IPS-20b (cell line): ENCODE measurements at regions not wholly inside any gene's neighbourhood (a gene's known extent, or its start where the extent isn't known, plus 50 kb on each side); places are given as distances from the start of the nearest gene placed in this dataset.

Experiments
- H3K27ac ChIP-seq: one replicate; pipeline ENCODE4 v1.5.1; 2013; ENCODE audit warnings: low read length
- H3K27me3 ChIP-seq: 2 replicates; pipeline ENCODE4 v1.6.1; 2013; ENCODE audit warnings: mild to moderate bottlenecking, low read length, inconsistent platforms; ENCODE audit not compliant: insufficient read depth
- H3K36me3 ChIP-seq: 2 replicates; pipeline ENCODE4 v1.6.1; 2013; ENCODE audit warnings: low read depth, mild to moderate bottlenecking, inconsistent platforms, low read length, moderate library complexity; ENCODE audit not compliant: insufficient read depth
- H3K4me1 ChIP-seq: 2 replicates; pipeline ENCODE4 v1.6.1; 2013; ENCODE audit warnings: mild to moderate bottlenecking, control low read depth, inconsistent platforms, low read length, moderate library complexity; ENCODE audit not compliant: insufficient read depth
- H3K4me3 ChIP-seq: 2 replicates; pipeline ENCODE4 v1.5.1; 2013; ENCODE audit warnings: mild to moderate bottlenecking, low read length, inconsistent platforms
- H3K9ac ChIP-seq: 2 replicates; pipeline ENCODE4 v1.6.1; 2013; ENCODE audit warnings: low read depth, mild to moderate bottlenecking, inconsistent platforms, low read length, moderate library complexity
- H3K9me3 ChIP-seq: 2 replicates; pipeline ENCODE4 v1.6.1; 2013; ENCODE audit warnings: mild to moderate bottlenecking, low read depth, low read length, inconsistent platforms; ENCODE audit not compliant: insufficient read depth

DNA sequence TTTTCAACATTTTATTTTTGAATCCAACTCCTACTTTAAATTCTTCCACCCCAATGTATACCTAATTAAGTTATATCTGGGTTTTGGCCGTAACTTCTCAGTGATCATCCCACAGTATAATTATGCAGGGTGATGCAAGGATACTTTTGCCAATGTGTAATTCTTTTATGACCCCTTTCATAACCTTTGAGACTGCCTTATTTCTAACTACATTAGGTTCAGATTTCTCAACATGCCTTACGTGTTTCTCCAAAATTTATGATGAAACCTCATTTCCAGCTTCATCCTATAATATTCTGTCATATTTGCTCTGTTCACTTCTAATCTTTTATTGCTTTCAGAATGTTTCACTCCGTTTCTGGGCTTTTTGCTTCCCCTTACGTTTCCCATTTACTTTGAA is 1229.6 kb upstream of the ALCAM start:
- Histone ChIP-seq H3K27me3 (no peaks in the 10 kb centered on the region), H3K27ac (no peak overlapping the region), H3K4me1 (no peaks in the 10 kb centered on the region), H3K4me3 (no peak overlapping the region), H3K36me3 (no peaks in the 10 kb centered on the region), H3K9me3 (no peaks in the 10 kb centered on the region), H3K9ac (no peak overlapping the region)

DNA sequence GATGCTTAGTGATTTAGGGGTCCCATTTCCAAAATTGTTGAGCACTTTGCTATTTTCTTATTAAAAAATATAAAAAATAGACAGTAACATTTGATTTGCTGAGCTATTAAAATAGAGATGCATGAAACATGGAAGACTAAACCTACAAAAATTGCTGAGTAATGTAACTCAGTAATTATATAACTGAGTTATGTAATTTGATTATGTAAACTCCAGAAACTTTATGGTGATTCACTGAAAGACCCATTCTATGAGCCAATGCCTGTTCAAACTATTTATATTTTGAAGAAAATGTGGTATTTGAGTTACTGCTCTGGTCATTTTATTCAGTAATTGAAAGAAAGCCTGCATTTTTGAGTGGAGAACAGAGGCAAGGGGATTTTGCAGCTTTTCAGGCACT is 1221.5 kb upstream of the ALCAM start:
- no peaks in the 10 kb centered on the region for H3K9me3 ChIP-seq
- no peak overlapping the region for H3K4me3 ChIP-seq
- H3K4me1 ChIP-seq: no peaks in the 10 kb centered on the region
- no peak overlapping the region for H3K9ac ChIP-seq
- H3K27me3 ChIP-seq: no peaks in the 10 kb centered on the region
- no peaks in the 10 kb centered on the region for H3K36me3 ChIP-seq
- no peak overlapping the region for H3K27ac ChIP-seq

DNA sequence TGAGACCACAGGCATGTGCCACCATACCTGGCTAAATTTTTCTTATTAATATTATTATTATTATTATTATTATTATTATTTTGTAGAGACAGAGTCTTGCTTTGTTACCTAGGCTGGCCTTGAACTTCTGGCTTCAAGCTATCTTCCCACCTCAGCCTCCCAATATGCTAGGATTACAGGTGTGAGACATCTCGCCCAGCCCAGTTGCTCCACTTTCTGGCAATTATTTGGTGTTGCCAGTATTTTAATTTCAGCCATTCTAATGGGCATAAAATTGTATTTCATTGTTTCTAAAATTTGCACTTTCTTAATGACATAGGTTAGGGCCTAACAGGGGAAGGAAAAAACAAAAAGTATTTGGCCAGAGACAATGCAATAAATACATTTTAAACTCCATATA is 1217.6 kb upstream of the ALCAM start:
- Histone ChIP-seq H3K9me3 (no peaks in the 10 kb centered on the region), H3K36me3 (no peaks in the 10 kb centered on the region), H3K27me3 (no peaks in the 10 kb centered on the region), H3K4me1 (no peaks in the 10 kb centered on the region), H3K4me3 (no peak overlapping the region), H3K9ac (no peak overlapping the region), H3K27ac (no peak overlapping the region)

- H3K4me1 ChIP-seq: no peaks in the 10 kb centered on the region
- no peaks in the 10 kb centered on the region for H3K36me3 ChIP-seq
- H3K9me3 ChIP-seq: no peaks in the 10 kb centered on the region
- H3K27me3 ChIP-seq: no peaks in the 10 kb centered on the region
- no peak overlapping the region for H3K9ac ChIP-seq
- H3K4me3 ChIP-seq: no peak overlapping the region
- H3K27ac ChIP-seq: no peak overlapping the region
These were observed 1216.0 kb upstream of the ALCAM start for GRCh38 chr3:104150724-104151123.

DNA sequence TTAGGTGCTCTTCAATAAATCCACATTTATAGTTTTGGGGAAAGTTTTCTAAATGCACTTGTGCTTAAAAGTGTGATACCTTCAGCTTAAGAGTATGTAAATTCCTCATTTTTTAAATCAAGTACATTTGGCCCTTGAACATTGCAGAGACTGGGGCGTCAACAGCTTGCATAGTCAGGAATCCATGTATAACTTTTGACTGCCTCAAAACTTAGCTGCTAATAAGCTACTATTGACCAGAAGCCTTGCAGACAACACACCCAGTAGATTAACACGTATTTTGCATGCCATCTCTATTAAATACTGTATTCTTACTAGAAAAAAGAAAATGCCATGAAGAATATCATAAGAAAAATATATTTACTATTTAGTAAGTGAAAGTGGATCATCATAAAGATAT is 1211.8 kb upstream of the ALCAM start:
- Histone ChIP-seq H3K9me3 (no peaks in the 10 kb centered on the region), H3K4me1 (peaks cover 6% of the 10 kb centered on the region; the same call in 1 of the 2 replicates), H3K36me3 (no peaks in the 10 kb centered on the region), H3K27me3 (no peaks in the 10 kb centered on the region), H3K4me3 (no peak overlapping the region), H3K27ac (no peak overlapping the region), H3K9ac (no peak overlapping the region)

DNA sequence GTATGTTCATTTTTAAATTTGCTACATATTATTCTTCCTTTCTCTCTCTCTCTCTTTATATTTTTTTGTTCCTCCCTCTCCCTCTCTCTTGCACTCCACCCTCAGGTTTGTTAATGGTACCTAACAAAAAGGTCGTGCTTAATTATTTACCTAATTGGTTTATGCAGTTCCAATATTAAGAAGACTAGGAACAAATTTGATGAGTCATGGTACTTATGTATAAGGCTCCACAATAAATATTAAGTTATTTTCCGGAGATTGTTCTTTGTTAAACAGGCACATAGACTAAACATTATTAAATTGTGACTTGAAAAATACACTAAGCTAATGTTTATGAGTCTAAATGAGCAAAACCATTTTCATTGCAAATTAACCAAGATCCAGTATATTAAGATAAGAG is 1200.8 kb upstream of the ALCAM start:
- no peaks in the 10 kb centered on the region for H3K27me3 ChIP-seq
- no peak overlapping the region for H3K27ac ChIP-seq
- peaks cover 36% of the 10 kb centered on the region for H3K9me3 ChIP-seq
- no peak overlapping the region for H3K4me3 ChIP-seq
- H3K4me1 ChIP-seq: no peaks in the 10 kb centered on the region
- no peaks in the 10 kb centered on the region for H3K36me3 ChIP-seq
- no peak overlapping the region for H3K9ac ChIP-seq

DNA sequence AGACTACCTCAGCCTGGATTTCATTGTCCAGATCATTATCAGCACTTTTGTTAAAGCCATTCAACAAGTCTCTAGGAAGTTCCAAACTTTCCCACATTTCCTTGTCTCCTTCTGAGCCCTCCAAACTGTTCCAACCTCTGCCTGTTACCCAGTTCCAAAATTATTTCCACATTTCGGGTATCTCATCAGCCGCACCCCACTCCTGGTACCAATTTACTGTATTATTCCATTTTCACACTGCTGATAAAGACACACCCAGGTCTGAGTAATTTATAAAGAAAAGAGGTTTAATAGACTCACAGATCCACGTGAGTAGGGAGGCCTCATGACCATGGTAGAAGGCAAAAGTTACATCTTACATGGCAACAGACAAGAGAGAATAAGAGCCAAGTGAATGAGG is 1198.3 kb upstream of the ALCAM start:
- H3K27me3 ChIP-seq: no peaks in the 10 kb centered on the region
- no peak overlapping the region for H3K27ac ChIP-seq
- H3K4me3 ChIP-seq: no peak overlapping the region
- H3K36me3 ChIP-seq: no peaks in the 10 kb centered on the region
- no peaks in the 10 kb centered on the region for H3K4me1 ChIP-seq
- no peak overlapping the region for H3K9ac ChIP-seq
- peaks cover 36% of the 10 kb centered on the region for H3K9me3 ChIP-seq

DNA sequence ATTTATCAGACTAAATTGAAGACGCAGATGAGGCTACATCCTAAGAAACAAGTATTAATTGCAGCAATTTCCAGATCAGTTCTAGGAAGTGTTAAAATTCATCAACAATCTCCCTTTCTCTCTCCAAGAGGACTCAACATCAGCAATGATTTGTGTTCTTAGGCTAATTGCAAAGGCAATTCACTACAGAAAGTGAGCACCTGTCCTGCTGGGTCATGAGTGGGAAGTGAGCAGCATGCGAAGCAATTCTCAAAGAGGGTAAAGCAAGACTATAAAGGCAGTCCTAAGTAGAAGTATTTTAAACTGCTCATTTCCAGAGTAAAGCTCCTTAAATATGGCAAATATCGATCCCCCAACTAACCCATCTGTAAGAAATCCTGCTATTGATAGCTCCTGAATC is 1191.0 kb upstream of the ALCAM start:
- H3K4me3 ChIP-seq: no peak overlapping the region
- H3K4me1 ChIP-seq: peaks cover 5% of the 10 kb centered on the region; the same call in 1 of the 2 replicates
- H3K27me3 ChIP-seq: no peaks in the 10 kb centered on the region
- no peaks in the 10 kb centered on the region for H3K36me3 ChIP-seq
- H3K27ac ChIP-seq: no peak overlapping the region
- no peak overlapping the region for H3K9ac ChIP-seq
- H3K9me3 ChIP-seq: no peaks in the 10 kb centered on the region

- H3K27me3 ChIP-seq: no peaks in the 10 kb centered on the region
- no peak overlapping the region for H3K27ac ChIP-seq
- H3K4me3 ChIP-seq: no peak overlapping the region
- H3K9me3 ChIP-seq: no peaks in the 10 kb centered on the region
- no peaks in the 10 kb centered on the region for H3K36me3 ChIP-seq
- peaks cover 5% of the 10 kb centered on the region; the same call in 1 of the 2 replicates for H3K4me1 ChIP-seq
- H3K9ac ChIP-seq: no peak overlapping the region
These were observed 1190.0 kb upstream of the ALCAM start for GRCh38 chr3:104176706-104177105.

- Histone ChIP-seq H3K4me1 (peaks cover 5% of the 10 kb centered on the region; the same call in 1 of the 2 replicates), H3K27ac (no peak overlapping the region), H3K9me3 (no peaks in the 10 kb centered on the region), H3K36me3 (no peaks in the 10 kb centered on the region), H3K27me3 (no peaks in the 10 kb centered on the region), H3K4me3 (no peak overlapping the region), H3K9ac (no peak overlapping the region)
These were observed 1188.0 kb upstream of the ALCAM start for GRCh38 chr3:104178680-104179079.

DNA sequence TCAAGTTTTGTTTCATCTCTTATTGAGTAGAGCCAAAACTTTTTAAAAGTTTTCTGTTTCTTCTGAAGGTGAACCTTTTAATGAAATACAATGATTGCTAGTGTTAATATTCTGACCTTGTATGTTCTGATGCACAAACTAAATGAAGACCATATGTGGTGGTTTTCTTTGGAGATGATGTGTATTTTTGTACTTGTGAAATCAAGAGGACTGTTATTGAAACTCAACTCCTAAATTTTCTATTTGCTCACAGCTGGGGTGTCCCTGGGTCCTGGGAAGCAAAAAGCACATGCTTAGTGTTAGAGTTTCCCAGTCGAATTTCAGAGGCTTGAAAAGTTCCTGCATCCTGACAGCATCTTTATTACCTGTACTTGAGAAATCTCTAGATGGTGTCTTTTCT is 1185.8 kb upstream of the ALCAM start:
- Histone ChIP-seq H3K9me3 (no peaks in the 10 kb centered on the region), H3K27ac (no peak overlapping the region), H3K4me1 (peaks cover 4% of the 10 kb centered on the region; the same call in 1 of the 2 replicates), H3K9ac (no peak overlapping the region), H3K4me3 (no peak overlapping the region), H3K27me3 (no peaks in the 10 kb centered on the region), H3K36me3 (no peaks in the 10 kb centered on the region)

DNA sequence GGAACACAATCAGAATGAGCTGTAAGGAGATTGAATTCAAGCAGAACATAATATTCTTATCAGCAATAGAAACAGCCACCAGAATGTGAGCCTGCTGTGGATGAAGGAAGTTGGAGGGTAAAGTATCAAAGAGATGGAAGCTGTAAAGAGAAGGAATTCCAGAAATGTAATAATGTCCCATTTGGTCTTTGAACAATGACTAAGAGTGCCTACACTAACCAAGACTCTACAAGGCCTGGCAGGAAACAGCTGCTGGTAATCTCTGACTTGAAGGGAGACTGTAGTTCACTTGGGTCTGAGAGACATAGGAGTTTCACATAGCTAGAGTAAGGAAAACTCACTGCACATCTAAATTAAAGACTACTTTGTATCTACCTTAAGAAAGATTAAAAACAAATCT is 1176.0 kb upstream of the ALCAM start:
- H3K27ac ChIP-seq: no peak overlapping the region
- no peak overlapping the region for H3K9ac ChIP-seq
- no peaks in the 10 kb centered on the region for H3K9me3 ChIP-seq

GRCh38 chr3:104198131-104198530 is 1168.6 kb upstream of the ALCAM start:
- H3K4me3 ChIP-seq: no peak overlapping the region
- no peaks in the 10 kb centered on the region for H3K36me3 ChIP-seq
- no peak overlapping the region for H3K27ac ChIP-seq
- H3K9me3 ChIP-seq: no peaks in the 10 kb centered on the region
- H3K4me1 ChIP-seq: no peaks in the 10 kb centered on the region
- H3K27me3 ChIP-seq: no peaks in the 10 kb centered on the region
- H3K9ac ChIP-seq: no peak overlapping the region

More for the DNA sequence above, 1176.0 kb upstream of the ALCAM start:
- Histone ChIP-seq H3K27me3 (no peaks in the 10 kb centered on the region), H3K4me3 (no peak overlapping the region), H3K4me1 (no peaks in the 10 kb centered on the region), H3K36me3 (no peaks in the 10 kb centered on the region)
